GM06990 (cell line): ENCODE measurements at regions not wholly inside any gene's neighbourhood (a gene's known extent, or its start where the extent isn't known, plus 50 kb on each side); places are given as distances from the start of the nearest gene placed in this dataset.

Experiments
- DNase-seq: peaks from one replicate; pipeline ENCODE4 v3.0.0-alpha.2; 2011; ENCODE audit not compliant: insufficient read length; ENCODE audit errors: extremely low read depth
- H3K27me3 ChIP-seq: replicated peaks from 2 replicates; pipeline ENCODE4 v1.6.0; 2011; ENCODE audit warnings: low read length; ENCODE audit not compliant: control insufficient read depth, insufficient read depth
- H3K36me3 ChIP-seq: 2 replicates; pipeline ENCODE4 v1.5.1; 2011; ENCODE audit warnings: low read length; ENCODE audit not compliant: control insufficient read depth, insufficient read depth
- H3K4me3 ChIP-seq: replicated peaks from 2 replicates; pipeline ENCODE4 v1.5.1; 2011; ENCODE audit warnings: low read depth, mild to moderate bottlenecking, control low read depth, low read length
- CTCF ChIP-seq: IDR thresholded peaks from 2 replicates; pipeline ENCODE4 v1.5.1; 2011; ENCODE audit warnings: low read length, control low read depth, mild to moderate bottlenecking, inconsistent platforms; ENCODE audit not compliant: insufficient read depth, poor library complexity, severe bottlenecking

GRCh38 chr15:62781081-62781497 is 261.5 kb upstream of the TPM1 start:
- DNase-seq: no peak
- Histone ChIP-seq H3K4me3 (no peak overlapping the region), H3K36me3 (no peaks in the 10 kb centered on the region), H3K27me3 (peaks cover 1% of the 10 kb centered on the region; the same call in 1 of the 2 replicates)
- TF ChIP-seq CTCF: no peak

GRCh38 chr15:62782071-62782841 is 260.3 kb upstream of the TPM1 start:
- peak; percentile 51 for TF ChIP-seq CTCF
- no peak for DNase-seq
- Histone ChIP-seq H3K36me3 (no peaks in the 10 kb centered on the region), H3K4me3 (no peak overlapping the region), H3K27me3 (peaks cover 1% of the 10 kb centered on the region; the same call in 1 of the 2 replicates)

GRCh38 chr15:62782896-62783295 is 259.7 kb upstream of the TPM1 start:
- no peak for TF ChIP-seq CTCF
- H3K27me3 ChIP-seq: peaks cover 1% of the 10 kb centered on the region; the same call in 1 of the 2 replicates
- H3K4me3 ChIP-seq: no peak overlapping the region
- DNase-seq: no peak
- no peaks in the 10 kb centered on the region for H3K36me3 ChIP-seq

GRCh38 chr15:62783303-62783957 is 259.1 kb upstream of the TPM1 start:
- no peak for DNase-seq
- H3K4me3 ChIP-seq: no peak overlapping the region
- TF ChIP-seq CTCF: no peak

GRCh38 chr15:62785881-62786828 is 256.4 kb upstream of the TPM1 start:
- Histone ChIP-seq H3K27me3 (0 out of 2 replicates have a peak, but pooled peaks cover 2% of the 10 kb centered on the region), H3K36me3 (no peaks in the 10 kb centered on the region), H3K4me3 (no peak overlapping the region)
- DNase-seq: no peak
- no peak for TF ChIP-seq CTCF

More at GRCh38 chr15:62783303-62783957, 259.1 kb upstream of the TPM1 start:
- Histone ChIP-seq H3K36me3 (no peaks in the 10 kb centered on the region), H3K27me3 (peaks cover 1% of the 10 kb centered on the region; the same call in 1 of the 2 replicates)
